ENCODE measurements at regions not wholly inside any gene's neighbourhood (a gene's known extent, or its start where the extent isn't known, plus 50 kb on each side); places are given as distances from the start of the nearest gene placed in this dataset.

DNA sequence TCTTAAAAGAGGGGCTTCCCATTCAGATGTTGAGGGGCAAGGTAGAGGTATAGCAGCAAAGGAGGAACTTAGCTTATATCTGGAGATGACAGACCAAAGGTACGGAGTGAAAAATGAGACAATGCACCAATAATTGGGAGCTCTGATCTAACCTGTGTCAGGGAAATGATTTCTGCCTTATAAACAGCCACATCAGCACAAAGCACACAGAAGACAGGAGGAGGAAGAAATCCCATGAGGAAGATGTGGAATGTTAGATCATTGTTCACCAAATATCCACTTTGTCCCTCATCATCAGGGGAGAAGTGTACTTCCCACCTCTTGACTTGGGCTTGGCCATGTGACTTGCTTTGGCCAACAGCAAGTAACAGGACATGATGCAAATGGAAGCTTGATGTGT is 93.7 kb upstream of the WSCD2 start:
- no peak overlapping the region for H4K5ac ChIP-seq (ENCODE audit: low read depth, low read length)
- H3K18ac ChIP-seq (ENCODE audit: low read depth, low read length): no peak overlapping the region
- no peak overlapping the region for H3K4ac ChIP-seq (ENCODE audit: low read depth, low read length)
- no peak overlapping the region for H3K14ac ChIP-seq (replicated peaks; ENCODE audit: low read depth, low read length)
- ATAC-seq (ENCODE audit: low read depth): no peak
- H4K91ac ChIP-seq (ENCODE audit: insufficient read depth, low read depth, low read length): no peak overlapping the region
- no peak overlapping the region for H3K4me3 ChIP-seq (ENCODE audit: insufficient read depth, low read depth, low read length)
- H3K79me1 ChIP-seq (ENCODE audit: low read depth in 1 of 2, low read length in 2 of 2): no peaks in the 10 kb centered on the region
- H3K27ac ChIP-seq (ENCODE audit: insufficient read depth, low read length): no peak overlapping the region
- H4K20me1 ChIP-seq (ENCODE audit: insufficient read depth, low read length): no peaks in the 10 kb centered on the region
- H2BK15ac ChIP-seq (ENCODE audit: low read depth, low read length): no peak overlapping the region
- no peak overlapping the region for H2BK20ac ChIP-seq (ENCODE audit: low read depth, low read length)
- no peak overlapping the region for H2AK5ac ChIP-seq (ENCODE audit: low read depth, low read length)
- BruUV-seq (replicated peaks): no TSS peak
- H4K8ac ChIP-seq (ENCODE audit: low read depth in 2 of 2, low read length in 2 of 2): no peak overlapping the region
- DNase-seq: no peak
- CTCF ChIA-PET: no interaction called here
- no peak overlapping the region for H3K9ac ChIP-seq (ENCODE audit: low read depth, low read length)
- POLR2A ChIA-PET (ENCODE audit: unreplicated experiment): no interaction called here
- H2AK9ac ChIP-seq (replicated peaks; ENCODE audit: low read depth, low read length, poor library complexity): no peak overlapping the region
- H3K23ac ChIP-seq (ENCODE audit: low read depth, low read length): no peak overlapping the region
- H3K36me3 ChIP-seq (ENCODE audit: control insufficient read depth, insufficient read depth, low read length): no peaks in the 10 kb centered on the region
- H3K56ac ChIP-seq (ENCODE audit: extremely low read depth, insufficient read depth, low read length): no peak overlapping the region
- no peaks in the 10 kb centered on the region for H3K27me3 ChIP-seq (ENCODE audit: control insufficient read depth, insufficient read depth, low read length)
- intact Hi-C loops (cut with micrococcal nuclease): no loop called here
- H3K9me1 ChIP-seq (ENCODE audit: insufficient read depth, low read length): no peaks in the 10 kb centered on the region
- in situ Hi-C loops (cut with MboI; ENCODE audit: low sequenced_read_pairs): no loop called here
- peaks cover 7% of the 10 kb centered on the region; the same call in 1 of the 2 replicates for H3K9me3 ChIP-seq (ENCODE audit: control insufficient read depth, insufficient read depth, low read length)
- TF ChIP-seq MAZ (IDR thresholded peaks at IDR 0.05; ENCODE audit: borderline replicate concordance, low read depth, low read length) (no peak), MXI1 (IDR thresholded peaks at IDR 0.05; ENCODE audit: borderline replicate concordance, low read depth, low read length) (no peak), FOS (IDR thresholded peaks at IDR 0.05; ENCODE audit: low read depth, low read length) (no peak), RAD21 (IDR thresholded peaks at IDR 0.05; ENCODE audit: low read length) (no peak), RCOR1 (IDR thresholded peaks at IDR 0.05; ENCODE audit: insufficient replicate concordance, low read length) (no peak), BHLHE40 (IDR thresholded peaks at IDR 0.05; ENCODE audit: low read depth, low read length) (no peak), SMC3 (IDR thresholded peaks at IDR 0.05; ENCODE audit: low read depth, low read length) (no peak), RFX5 (IDR thresholded peaks at IDR 0.05; ENCODE audit: low read depth, low read length) (no peak), MAFK (IDR thresholded peaks at IDR 0.05; ENCODE audit: low read depth, low read length) (no peak), NFE2L2 (IDR thresholded peaks at IDR 0.05; ENCODE audit: low read depth, low read length) (no peak), CHD1 (IDR thresholded peaks at IDR 0.05; ENCODE audit: low read depth, low read length) (no peak)
- no peak overlapping the region for H2AFZ ChIP-seq (replicated peaks; ENCODE audit: low read length, poor library complexity)
- dilution Hi-C loops (cut with HindIII; ENCODE audit: low sequenced_read_pairs, unreplicated experiment): no loop called here
- H2BK5ac ChIP-seq (ENCODE audit: low read depth, low read length, poor library complexity, severe bottlenecking): no peak overlapping the region
- no peak overlapping the region for H2BK120ac ChIP-seq (ENCODE audit: low read depth, low read length)
- WGBS, 2 experiments (ENCODE audit: extremely low coverage in 2 of 2, insufficient read length in 1 of 2): no CpG with 5 or more reads among the region's 1 CpG
- H3K4me1 ChIP-seq (ENCODE audit: control insufficient read depth, insufficient read depth, low read length): no peaks in the 10 kb centered on the region
- no peak overlapping the region for H3K4me2 ChIP-seq (ENCODE audit: low read depth, low read length)

Data from IMR-90 (cell line).